GM23338 (cell line): ENCODE measurements at regions not wholly inside any gene's neighbourhood (a gene's known extent, or its start where the extent isn't known, plus 50 kb on each side); places are given as distances from the start of the nearest gene placed in this dataset.

Experiments
- ATAC-seq: fragments of 200-7000 bp; cut with Tn5 transposase; 3 replicates; pipeline ENCODE4 v1.9.1; 2020
- DNase-seq: peaks from one replicate; pipeline ENCODE4 v3.0.0-alpha.2; 2015; ENCODE audit warnings: low spot score
- H2AFZ ChIP-seq: fragments of 200-600 bp; sonication (generic); 2 replicates; pipeline ENCODE4 v1.8.0; 2016; ENCODE audit warnings: antibody characterized with exemption, mild to moderate bottlenecking, moderate library complexity
- H3F3A ChIP-seq: fragments of 200-600 bp; sonication (generic); replicated peaks from 2 replicates; pipeline ENCODE4 v1.8.0; 2017; ENCODE audit warnings: antibody characterized with exemption, mixed run types, low read depth
- H3K27ac ChIP-seq: fragments of 200-600 bp; sonication (generic); 2 replicates; pipeline ENCODE4 v1.6.1; 2016; ENCODE audit warnings: low read depth
- H3K27me3 ChIP-seq: fragments of 200-600 bp; sonication (generic); 2 replicates; pipeline ENCODE4 v1.8.0; 2016; ENCODE audit warnings: mild to moderate bottlenecking, mixed run types, moderate library complexity; ENCODE audit not compliant: insufficient read depth
- H3K36me3 ChIP-seq: fragments of 200-600 bp; sonication (generic); 2 replicates; pipeline ENCODE4 v1.8.0; 2016; ENCODE audit warnings: mild to moderate bottlenecking; ENCODE audit not compliant: insufficient read depth
- H3K4me1 ChIP-seq: fragments of 200-600 bp; sonication (generic); 2 replicates; pipeline ENCODE4 v1.8.0; 2016; ENCODE audit warnings: mild to moderate bottlenecking, moderate library complexity; ENCODE audit not compliant: insufficient read depth
- H3K4me2 ChIP-seq: fragments of 200-600 bp; sonication (generic); 2 replicates; pipeline ENCODE4 v1.7.1; 2017; ENCODE audit warnings: mixed run types
- H3K4me3 ChIP-seq: fragments of 200-600 bp; sonication (generic); 2 replicates; pipeline ENCODE4 v1.6.1; 2016; ENCODE audit warnings: mixed run types
- H3K79me2 ChIP-seq: fragments of 200-600 bp; sonication (generic); replicated peaks from 2 replicates; pipeline ENCODE4 v1.8.0; 2017; ENCODE audit warnings: mild to moderate bottlenecking; ENCODE audit not compliant: insufficient read depth
- H3K9me2 ChIP-seq: fragments of 200-600 bp; sonication (generic); 2 replicates; pipeline ENCODE4 v1.8.0; 2017; ENCODE audit not compliant: insufficient read depth
- H4K20me1 ChIP-seq: fragments of 200-600 bp; sonication (generic); replicated peaks from 2 replicates; pipeline ENCODE4 v1.8.0; 2017; ENCODE audit warnings: mild to moderate bottlenecking; ENCODE audit not compliant: insufficient read depth
- H3K27ac Mint-ChIP-seq: 2 replicates; pipeline ENCODE4 v1.8.0; 2020; ENCODE audit warnings: inconsistent platforms, mild to moderate bottlenecking, moderate library complexity, mixed read lengths
- H3K27me3 Mint-ChIP-seq: 3 replicates; pipeline ENCODE4 v1.8.0; 2022; ENCODE audit warnings: low read depth, mild to moderate bottlenecking, moderate library complexity, mixed read lengths, inconsistent platforms; ENCODE audit not compliant: insufficient read depth, poor library complexity
- H3K36me3 Mint-ChIP-seq: 3 replicates; pipeline ENCODE4 v1.8.0; 2021; ENCODE audit warnings: low read depth, mild to moderate bottlenecking, inconsistent platforms, moderate library complexity, mixed read lengths
- H3K4me1 Mint-ChIP-seq: 3 replicates; pipeline ENCODE4 v1.8.0; 2020; ENCODE audit warnings: mild to moderate bottlenecking, inconsistent platforms, mixed read lengths
- H3K4me3 Mint-ChIP-seq: 3 replicates; pipeline ENCODE4 v1.8.0; 2021; ENCODE audit warnings: moderate library complexity, mild to moderate bottlenecking, inconsistent platforms, mixed read lengths
- H3K9me3 Mint-ChIP-seq: 3 replicates; pipeline ENCODE4 v1.8.0; 2020; ENCODE audit warnings: moderate library complexity, mild to moderate bottlenecking, inconsistent platforms, mixed read lengths
- EZH2phosphoT487 ChIP-seq: fragments of 200-600 bp; sonication (generic); IDR thresholded peaks from one replicate; pipeline ENCODE4 v1.8.1; 2018; ENCODE audit warnings: antibody characterized with exemption; ENCODE audit not compliant: unreplicated experiment
- TF ChIP-seq, protein P1 (sequence below): IDR thresholded peaks from one replicate; pipeline ENCODE4 v1.6.1; 2018; ENCODE audit warnings: antibody characterized with exemption; ENCODE audit not compliant: unreplicated experiment
- TF ChIP-seq, protein P2 (sequence below): fragments of 250-450 bp; sonication (Bioruptor Pico); IDR thresholded peaks from 2 replicates; pipeline ENCODE4 v1.5.0; 2020; ENCODE audit warnings: mild to moderate bottlenecking, moderate library complexity

DNA sequence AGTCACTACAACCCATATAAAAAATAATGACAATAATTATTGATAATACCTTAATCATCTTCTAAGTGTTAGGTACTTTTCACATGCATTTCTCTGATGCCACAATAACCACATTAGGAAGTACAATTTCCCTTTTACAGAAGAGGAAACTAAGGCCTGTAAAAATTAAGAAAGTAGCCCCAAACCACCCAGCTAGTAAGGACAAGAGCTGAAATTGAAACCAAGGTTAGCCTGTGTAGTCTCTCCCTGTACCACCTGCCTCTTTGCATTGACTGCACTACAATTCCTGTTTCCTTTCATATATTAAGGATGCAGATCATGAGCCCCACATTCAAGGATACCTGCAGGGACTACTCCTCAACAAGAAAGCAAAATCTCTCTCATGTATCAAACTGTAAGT lies 288.8 kb downstream of the GPATCH2 start:
- Histone ChIP-seq H3K9me2 (no peaks in the 10 kb centered on the region), H3F3A (no peaks in the 10 kb centered on the region), H3K4me3 (no peak overlapping the region), H3K36me3 (no peaks in the 10 kb centered on the region), H3K79me2 (no peaks in the 10 kb centered on the region), H3K27ac (no peak overlapping the region), H3K27me3 (no peaks in the 10 kb centered on the region), H2AFZ (no peak overlapping the region), H3K4me2 (no peak overlapping the region), H4K20me1 (no peaks in the 10 kb centered on the region), H3K4me1 (peaks cover 18% of the 10 kb centered on the region)
- Mint-ChIP-seq H3K27me3 (peaks cover 1% of the 10 kb centered on the region), H3K36me3 (no peaks in the 10 kb centered on the region), H3K9me3 (no peaks in the 10 kb centered on the region), H3K4me1 (peaks cover 23% of the 10 kb centered on the region), H3K4me3 (no peak overlapping the region), H3K27ac (no peak overlapping the region)
- no peak for TF ChIP-seq EZH2phosphoT487
- TF ChIP-seq, protein P1, sequence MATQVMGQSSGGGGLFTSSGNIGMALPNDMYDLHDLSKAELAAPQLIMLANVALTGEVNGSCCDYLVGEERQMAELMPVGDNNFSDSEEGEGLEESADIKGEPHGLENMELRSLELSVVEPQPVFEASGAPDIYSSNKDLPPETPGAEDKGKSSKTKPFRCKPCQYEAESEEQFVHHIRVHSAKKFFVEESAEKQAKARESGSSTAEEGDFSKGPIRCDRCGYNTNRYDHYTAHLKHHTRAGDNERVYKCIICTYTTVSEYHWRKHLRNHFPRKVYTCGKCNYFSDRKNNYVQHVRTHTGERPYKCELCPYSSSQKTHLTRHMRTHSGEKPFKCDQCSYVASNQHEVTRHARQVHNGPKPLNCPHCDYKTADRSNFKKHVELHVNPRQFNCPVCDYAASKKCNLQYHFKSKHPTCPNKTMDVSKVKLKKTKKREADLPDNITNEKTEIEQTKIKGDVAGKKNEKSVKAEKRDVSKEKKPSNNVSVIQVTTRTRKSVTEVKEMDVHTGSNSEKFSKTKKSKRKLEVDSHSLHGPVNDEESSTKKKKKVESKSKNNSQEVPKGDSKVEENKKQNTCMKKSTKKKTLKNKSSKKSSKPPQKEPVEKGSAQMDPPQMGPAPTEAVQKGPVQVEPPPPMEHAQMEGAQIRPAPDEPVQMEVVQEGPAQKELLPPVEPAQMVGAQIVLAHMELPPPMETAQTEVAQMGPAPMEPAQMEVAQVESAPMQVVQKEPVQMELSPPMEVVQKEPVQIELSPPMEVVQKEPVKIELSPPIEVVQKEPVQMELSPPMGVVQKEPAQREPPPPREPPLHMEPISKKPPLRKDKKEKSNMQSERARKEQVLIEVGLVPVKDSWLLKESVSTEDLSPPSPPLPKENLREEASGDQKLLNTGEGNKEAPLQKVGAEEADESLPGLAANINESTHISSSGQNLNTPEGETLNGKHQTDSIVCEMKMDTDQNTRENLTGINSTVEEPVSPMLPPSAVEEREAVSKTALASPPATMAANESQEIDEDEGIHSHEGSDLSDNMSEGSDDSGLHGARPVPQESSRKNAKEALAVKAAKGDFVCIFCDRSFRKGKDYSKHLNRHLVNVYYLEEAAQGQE, result no peak
- TF ChIP-seq, protein P2, sequence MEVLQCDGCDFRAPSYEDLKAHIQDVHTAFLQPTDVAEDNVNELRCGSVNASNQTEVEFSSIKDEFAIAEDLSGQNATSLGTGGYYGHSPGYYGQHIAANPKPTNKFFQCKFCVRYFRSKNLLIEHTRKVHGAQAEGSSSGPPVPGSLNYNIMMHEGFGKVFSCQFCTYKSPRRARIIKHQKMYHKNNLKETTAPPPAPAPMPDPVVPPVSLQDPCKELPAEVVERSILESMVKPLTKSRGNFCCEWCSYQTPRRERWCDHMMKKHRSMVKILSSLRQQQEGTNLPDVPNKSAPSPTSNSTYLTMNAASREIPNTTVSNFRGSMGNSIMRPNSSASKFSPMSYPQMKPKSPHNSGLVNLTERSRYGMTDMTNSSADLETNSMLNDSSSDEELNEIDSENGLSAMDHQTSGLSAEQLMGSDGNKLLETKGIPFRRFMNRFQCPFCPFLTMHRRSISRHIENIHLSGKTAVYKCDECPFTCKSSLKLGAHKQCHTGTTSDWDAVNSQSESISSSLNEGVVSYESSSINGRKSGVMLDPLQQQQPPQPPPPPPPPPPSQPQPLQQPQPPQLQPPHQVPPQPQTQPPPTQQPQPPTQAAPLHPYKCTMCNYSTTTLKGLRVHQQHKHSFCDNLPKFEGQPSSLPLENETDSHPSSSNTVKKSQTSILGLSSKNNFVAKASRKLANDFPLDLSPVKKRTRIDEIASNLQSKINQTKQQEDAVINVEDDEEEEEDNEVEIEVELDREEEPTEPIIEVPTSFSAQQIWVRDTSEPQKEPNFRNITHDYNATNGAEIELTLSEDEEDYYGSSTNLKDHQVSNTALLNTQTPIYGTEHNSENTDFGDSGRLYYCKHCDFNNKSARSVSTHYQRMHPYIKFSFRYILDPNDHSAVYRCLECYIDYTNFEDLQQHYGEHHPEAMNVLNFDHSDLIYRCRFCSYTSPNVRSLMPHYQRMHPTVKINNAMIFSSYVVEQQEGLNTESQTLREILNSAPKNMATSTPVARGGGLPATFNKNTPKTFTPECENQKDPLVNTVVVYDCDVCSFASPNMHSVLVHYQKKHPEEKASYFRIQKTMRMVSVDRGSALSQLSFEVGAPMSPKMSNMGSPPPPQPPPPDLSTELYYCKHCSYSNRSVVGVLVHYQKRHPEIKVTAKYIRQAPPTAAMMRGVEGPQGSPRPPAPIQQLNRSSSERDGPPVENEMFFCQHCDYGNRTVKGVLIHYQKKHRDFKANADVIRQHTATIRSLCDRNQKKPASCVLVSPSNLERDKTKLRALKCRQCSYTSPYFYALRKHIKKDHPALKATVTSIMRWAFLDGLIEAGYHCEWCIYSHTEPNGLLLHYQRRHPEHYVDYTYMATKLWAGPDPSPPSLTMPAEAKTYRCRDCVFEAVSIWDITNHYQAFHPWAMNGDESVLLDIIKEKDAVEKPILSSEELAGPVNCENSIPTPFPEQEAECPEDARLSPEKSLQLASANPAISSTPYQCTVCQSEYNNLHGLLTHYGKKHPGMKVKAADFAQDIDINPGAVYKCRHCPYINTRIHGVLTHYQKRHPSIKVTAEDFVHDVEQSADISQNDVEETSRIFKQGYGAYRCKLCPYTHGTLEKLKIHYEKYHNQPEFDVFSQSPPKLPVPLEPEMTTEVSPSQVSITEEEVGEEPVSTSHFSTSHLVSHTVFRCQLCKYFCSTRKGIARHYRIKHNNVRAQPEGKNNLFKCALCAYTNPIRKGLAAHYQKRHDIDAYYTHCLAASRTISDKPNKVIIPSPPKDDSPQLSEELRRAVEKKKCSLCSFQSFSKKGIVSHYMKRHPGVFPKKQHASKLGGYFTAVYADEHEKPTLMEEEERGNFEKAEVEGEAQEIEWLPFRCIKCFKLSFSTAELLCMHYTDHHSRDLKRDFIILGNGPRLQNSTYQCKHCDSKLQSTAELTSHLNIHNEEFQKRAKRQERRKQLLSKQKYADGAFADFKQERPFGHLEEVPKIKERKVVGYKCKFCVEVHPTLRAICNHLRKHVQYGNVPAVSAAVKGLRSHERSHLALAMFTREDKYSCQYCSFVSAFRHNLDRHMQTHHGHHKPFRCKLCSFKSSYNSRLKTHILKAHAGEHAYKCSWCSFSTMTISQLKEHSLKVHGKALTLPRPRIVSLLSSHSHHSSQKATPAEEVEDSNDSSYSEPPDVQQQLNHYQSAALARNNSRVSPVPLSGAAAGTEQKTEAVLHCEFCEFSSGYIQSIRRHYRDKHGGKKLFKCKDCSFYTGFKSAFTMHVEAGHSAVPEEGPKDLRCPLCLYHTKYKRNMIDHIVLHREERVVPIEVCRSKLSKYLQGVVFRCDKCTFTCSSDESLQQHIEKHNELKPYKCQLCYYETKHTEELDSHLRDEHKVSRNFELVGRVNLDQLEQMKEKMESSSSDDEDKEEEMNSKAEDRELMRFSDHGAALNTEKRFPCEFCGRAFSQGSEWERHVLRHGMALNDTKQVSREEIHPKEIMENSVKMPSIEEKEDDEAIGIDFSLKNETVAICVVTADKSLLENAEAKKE, result no peak
- DNase-seq, result no peak
- ATAC-seq, result no peak
